PFSK-1 (cell line): ENCODE measurements at regions not wholly inside any gene's neighbourhood (a gene's known extent, or its start where the extent isn't known, plus 50 kb on each side); places are given as distances from the start of the nearest gene placed in this dataset.

Experiments
- FOXP2 ChIP-seq: optimal IDR thresholded peaks from 2 replicates; pipeline ENCODE3; 2011; ENCODE audit warnings: borderline replicate concordance, control low read depth, inconsistent platforms; ENCODE audit not compliant: insufficient read depth; ENCODE audit errors: extremely low read length, extremely low read depth
- POLR2AphosphoS5 ChIP-seq: IDR thresholded peaks from 2 replicates; pipeline ENCODE4 v1.6.1; 2012; ENCODE audit warnings: low read depth, mild to moderate bottlenecking, control low read depth, low read length, moderate library complexity
- TAF1 ChIP-seq: IDR thresholded peaks from 2 replicates; pipeline ENCODE4 v1.6.1; 2012; ENCODE audit warnings: low read length, control low read depth, borderline replicate concordance; ENCODE audit not compliant: insufficient read depth
- TF ChIP-seq, protein P1 (sequence below), 2 experiments: IDR thresholded peaks; 2 replicates each; pipeline versions ENCODE4 v1.6.1 to v1.8.0; 2011 to 2012; ENCODE audit warnings: low read depth in 2 of 2, low read length in 2 of 2, control low read depth in 1 of 2, inconsistent platforms in 1 of 2, mild to moderate bottlenecking in 1 of 2, moderate library complexity in 1 of 2; ENCODE audit not compliant: insufficient read depth in 1 of 2

DNA sequence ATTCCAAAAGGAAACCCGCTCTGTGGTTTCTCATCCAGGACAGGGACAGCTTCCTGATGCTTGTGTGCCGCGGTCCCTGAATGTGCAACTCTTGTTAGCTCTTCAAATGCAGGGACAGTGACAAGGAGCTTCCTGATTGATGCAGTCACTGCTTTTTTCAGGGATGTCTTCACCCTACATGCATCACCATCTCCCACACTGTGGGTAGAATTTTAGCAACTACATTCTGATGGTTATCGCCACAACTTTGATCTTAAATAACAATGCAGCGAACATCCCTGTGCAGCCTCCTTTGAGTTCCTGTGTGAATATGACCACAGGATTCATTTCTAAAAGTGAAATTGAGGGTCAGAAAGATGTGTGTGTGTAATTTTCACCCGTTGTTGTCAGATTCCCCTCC lies 115.0 kb downstream of the GGTLC2 start:
- TF ChIP-seq, protein P1, sequence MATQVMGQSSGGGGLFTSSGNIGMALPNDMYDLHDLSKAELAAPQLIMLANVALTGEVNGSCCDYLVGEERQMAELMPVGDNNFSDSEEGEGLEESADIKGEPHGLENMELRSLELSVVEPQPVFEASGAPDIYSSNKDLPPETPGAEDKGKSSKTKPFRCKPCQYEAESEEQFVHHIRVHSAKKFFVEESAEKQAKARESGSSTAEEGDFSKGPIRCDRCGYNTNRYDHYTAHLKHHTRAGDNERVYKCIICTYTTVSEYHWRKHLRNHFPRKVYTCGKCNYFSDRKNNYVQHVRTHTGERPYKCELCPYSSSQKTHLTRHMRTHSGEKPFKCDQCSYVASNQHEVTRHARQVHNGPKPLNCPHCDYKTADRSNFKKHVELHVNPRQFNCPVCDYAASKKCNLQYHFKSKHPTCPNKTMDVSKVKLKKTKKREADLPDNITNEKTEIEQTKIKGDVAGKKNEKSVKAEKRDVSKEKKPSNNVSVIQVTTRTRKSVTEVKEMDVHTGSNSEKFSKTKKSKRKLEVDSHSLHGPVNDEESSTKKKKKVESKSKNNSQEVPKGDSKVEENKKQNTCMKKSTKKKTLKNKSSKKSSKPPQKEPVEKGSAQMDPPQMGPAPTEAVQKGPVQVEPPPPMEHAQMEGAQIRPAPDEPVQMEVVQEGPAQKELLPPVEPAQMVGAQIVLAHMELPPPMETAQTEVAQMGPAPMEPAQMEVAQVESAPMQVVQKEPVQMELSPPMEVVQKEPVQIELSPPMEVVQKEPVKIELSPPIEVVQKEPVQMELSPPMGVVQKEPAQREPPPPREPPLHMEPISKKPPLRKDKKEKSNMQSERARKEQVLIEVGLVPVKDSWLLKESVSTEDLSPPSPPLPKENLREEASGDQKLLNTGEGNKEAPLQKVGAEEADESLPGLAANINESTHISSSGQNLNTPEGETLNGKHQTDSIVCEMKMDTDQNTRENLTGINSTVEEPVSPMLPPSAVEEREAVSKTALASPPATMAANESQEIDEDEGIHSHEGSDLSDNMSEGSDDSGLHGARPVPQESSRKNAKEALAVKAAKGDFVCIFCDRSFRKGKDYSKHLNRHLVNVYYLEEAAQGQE (IDR thresholded peaks at IDR 0.05; ENCODE audit: insufficient read depth in 1 of 2, low read depth in 2 of 2, low read length in 2 of 2), result no peak
- TF ChIP-seq POLR2AphosphoS5, result no peak
- no peak for TF ChIP-seq FOXP2
- TF ChIP-seq TAF1, result no peak
